Amygdala (tissue), 56 donors: ENCODE measurements at regions not wholly inside any gene's neighbourhood (a gene's known extent, or its start where the extent isn't known, plus 50 kb on each side); places are given as distances from the start of the nearest gene placed in this dataset.

Source experiments
- DNase-seq, 56 donors: peaks; one replicate each; lab custom pipeline; 2025; lab: John Stamatoyannopoulos, UW

DNA sequence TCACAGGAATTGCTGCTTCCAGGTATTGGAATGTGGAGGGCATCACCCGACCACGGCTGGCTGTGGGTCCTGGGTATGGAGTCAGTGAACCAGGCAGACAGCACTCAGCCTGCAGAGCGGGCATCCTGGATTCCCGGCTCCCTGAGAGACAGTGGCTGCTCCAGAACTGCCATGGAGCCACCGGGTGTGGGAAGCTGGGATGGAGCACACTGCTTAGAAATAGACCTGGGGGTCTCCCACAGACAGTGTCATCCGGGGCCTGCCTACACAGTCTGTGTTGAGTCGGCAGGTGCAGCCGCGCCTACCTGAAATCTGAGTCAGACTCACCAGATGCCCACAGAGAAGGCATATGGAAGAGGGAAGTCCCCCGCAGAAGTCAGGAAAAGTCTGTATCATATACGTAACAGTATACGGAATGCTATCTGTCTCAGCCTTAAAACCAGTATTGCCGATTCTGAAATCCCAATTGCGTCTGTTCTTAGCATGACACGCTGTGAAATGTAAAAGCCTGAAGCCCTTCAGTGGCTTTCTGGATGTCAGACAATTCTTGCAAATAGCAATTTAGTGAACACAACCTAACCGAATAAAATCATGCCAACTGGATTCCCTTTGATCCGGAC, 509.7 kb upstream of the MYT1L start:
- peak in 9 of 56 donors; percentile 13 to 48 (median 34) for DNase-seq

- DNase-seq, result peak in 12 of 56 donors; percentile 15 to 48 (median 33)
These were observed 508.9 kb upstream of the MYT1L start for GRCh38 chr2:2839782-2840531.

DNA sequence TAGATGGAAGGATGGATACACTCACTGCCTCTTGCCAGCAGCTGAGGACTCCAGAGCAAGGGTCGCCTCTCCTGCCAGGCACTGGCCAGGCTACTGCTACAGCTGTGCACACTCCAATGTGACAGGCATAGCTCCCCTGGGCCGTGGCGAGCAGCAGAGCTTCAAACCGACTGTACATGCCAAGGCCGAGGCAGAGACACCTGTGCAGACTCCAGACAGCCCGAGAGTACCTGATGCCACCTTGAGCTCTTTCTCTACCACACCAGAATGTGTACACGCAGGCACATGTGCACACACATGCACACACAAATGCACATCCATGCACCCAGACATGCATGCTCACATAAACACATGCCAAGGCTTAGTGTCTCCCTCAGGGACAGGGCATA, 508.3 kb upstream of the MYT1L start:
- no peak for DNase-seq

DNA sequence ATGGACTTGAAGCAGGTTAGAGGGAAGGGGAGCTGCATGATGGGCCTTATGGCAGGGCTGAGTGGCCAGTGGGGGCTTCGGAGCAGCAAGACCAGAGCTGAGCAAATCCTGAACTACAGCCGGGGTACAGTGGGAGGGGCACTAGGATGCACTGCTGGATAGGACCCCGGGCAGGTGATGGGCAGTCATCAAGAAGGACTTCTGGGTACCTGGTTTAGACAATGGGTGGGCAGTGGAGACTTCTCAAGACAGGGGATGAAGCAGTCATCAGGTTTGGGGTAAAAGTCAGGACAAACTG, 507.4 kb upstream of the MYT1L start:
- DNase-seq, result no peak

- DNase-seq, result no peak
These were observed 506.9 kb upstream of the MYT1L start for GRCh38 chr2:2837746-2838547.

DNA sequence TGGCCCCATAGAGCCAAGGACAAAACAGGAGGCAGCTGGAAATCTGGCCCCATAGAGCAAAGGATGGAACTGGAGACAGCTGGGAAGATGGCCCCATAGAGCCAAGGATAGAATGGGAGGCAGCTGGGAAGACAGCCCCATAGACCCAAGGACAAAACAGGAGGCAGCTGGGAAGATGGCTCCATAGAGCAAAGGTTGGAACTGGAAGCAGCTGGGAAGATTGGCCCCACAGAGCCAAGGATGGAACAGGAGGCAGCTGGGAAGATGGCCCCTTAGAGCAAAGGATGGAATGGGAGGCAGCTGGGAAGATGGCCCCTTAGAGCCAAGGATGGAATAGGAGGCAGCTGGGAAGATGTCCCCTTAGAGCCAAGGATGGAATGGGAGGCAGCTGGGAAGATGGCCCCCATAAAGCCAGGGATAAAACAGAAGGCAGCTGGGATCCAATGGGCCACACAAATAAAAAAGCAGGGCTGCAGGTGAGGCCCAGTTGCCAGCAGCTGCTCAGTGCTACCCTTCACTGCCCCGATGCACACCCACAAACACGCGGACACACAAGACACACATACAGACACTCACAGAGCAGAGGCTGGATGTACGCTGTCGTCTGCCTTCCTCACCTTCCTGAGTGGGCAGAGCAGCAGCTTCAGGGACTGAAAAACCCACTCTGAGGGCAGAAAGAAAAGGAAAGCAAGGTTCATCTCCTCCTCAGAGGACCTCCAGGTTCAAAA, 505.4 kb upstream of the MYT1L start:
- DNase-seq, result no peak

DNA sequence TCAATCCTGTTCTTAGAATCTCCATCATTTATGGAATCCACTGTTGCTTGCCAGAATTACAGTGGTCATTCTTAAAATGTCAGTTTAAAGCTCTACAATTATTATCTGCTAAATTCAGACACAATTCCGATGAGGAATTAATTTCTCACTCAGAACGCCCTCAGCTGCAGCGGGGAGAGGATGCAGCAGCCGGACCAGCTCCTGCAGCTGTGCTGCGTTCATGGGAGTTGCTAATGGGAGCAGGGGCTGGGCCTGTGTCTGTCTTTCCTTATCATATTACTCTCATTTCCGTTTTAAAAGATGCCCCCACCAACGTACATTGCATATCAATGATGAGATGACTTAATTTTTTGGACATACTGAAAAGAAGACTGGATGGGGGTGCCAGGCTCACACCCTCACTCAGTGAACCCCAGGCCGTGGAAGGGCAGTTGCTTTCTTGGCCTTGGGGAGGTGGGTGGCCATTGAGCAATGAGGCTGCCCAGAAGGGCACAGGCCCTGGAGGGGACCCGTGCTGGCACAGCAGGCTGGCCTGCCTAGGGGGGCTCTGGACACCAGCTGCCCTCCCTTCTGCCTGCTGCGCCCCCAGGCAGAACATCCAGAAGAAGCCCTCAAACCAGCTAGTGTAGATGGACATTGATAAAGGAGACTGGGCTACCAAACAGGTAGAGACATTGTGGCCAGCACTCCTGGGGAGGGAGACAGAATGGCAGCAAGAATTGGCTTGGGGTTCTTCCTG, 503.6 kb upstream of the MYT1L start:
- no peak for DNase-seq

- DNase-seq, result no peak
These were observed 503.0 kb upstream of the MYT1L start for GRCh38 chr2:2834105-2834504.

GRCh38 chr2:2832657-2833056, 501.6 kb upstream of the MYT1L start:
- no peak for DNase-seq

GRCh38 chr2:2831633-2832032, 500.6 kb upstream of the MYT1L start:
- DNase-seq, result no peak

GRCh38 chr2:2830576-2830975, 499.5 kb upstream of the MYT1L start:
- DNase-seq, result no peak

DNA sequence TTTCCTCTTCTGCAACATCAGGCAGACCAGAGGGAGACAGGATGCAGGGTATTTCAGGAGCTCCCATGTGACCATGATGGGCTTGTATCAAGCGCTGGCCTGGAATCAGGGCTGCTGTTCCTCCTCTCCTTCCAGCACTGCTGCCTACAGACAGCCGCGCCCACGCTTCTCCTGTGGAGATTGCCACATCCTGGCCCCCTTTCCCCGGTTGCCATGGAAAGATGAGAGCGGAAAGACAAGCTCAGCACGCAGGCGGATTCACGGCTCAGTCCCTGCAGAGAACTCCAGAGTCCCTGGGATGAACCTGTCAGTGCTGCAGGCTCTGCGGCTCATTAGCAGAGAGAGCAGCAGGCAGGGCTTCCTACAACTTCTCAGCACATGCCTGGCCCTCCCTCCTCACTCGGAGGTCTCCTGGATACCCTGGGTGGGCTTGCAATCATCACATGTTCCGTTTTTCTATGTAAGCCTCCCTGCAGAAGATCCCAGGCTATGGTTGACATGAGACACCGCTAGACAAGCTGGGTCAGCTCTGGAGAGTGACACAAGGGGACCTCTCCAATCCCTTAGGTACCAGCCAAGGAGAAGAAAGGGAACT, 497.8 kb upstream of the MYT1L start:
- DNase-seq, result peak in 45 of 56 donors; percentile 6 to 91 (median 60)

DNA sequence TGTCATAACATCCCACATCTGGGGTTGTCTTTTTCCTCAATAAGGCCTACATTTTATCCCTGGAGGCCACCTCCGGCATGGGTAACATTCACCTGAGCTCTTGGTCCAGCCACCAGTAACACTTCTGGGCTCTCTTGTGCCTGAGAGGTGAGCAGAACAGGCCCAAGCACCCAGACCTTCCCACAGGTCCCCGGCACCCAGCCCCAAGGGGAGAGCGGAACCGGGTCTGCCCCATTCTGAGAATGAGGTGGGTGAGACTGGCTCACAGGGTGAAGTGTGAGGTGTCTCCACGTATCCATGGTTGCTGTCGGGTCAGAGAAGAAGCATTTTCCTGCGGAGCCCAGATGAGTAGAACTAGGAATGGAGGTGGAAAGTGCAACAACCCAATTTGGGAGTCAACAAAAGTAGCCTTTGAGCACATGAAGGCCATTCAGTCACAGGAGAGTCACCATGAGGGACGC, 496.7 kb upstream of the MYT1L start:
- no peak for DNase-seq

DNA sequence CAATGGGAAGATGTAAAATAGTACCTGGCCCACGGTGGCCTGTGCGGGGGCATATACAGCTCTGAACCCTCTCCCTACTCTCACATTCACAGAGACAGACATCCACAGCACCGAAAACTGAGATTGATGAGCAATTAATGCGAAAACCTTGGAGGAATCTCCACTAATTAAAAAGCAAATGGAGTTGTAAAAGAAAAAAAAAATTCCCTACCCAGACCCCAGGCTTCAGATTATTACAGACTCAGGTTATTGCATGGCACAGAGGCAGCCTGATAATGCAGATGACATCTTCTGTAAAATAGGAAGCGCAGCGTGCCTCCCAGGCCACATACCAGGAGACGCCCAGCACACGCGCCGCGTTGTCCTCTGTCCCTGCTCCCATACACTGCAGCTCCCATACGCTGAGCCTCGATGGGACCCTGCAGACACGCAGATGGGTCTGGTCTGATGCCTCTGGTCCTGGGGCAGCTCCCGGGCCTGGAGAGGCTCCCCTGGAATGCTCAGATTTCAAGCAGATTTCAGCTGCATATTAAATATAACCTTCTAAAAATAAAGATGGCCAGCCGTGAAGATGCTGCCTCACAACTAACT, 496.1 kb upstream of the MYT1L start:
- DNase-seq, result no peak

- no peak for DNase-seq
These were observed 495.5 kb upstream of the MYT1L start for GRCh38 chr2:2826621-2827020.

DNA sequence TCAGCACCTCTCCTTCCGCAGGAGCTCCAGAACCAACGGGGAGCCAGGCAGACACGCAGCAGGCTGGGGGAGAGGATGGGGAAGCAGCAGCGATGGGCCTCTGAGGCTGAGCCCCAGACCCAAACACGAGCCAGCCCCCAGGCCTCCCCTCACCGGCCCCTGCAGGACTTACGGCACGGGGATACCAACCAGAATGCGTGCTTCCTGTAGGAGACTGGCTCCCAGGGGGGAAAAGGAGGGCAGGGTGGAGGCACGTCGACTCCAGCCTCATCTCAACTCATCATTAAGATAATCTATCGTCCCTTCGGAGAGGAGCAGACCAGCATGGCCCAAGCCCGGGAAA, 495.1 kb upstream of the MYT1L start:
- no peak for DNase-seq

DNA sequence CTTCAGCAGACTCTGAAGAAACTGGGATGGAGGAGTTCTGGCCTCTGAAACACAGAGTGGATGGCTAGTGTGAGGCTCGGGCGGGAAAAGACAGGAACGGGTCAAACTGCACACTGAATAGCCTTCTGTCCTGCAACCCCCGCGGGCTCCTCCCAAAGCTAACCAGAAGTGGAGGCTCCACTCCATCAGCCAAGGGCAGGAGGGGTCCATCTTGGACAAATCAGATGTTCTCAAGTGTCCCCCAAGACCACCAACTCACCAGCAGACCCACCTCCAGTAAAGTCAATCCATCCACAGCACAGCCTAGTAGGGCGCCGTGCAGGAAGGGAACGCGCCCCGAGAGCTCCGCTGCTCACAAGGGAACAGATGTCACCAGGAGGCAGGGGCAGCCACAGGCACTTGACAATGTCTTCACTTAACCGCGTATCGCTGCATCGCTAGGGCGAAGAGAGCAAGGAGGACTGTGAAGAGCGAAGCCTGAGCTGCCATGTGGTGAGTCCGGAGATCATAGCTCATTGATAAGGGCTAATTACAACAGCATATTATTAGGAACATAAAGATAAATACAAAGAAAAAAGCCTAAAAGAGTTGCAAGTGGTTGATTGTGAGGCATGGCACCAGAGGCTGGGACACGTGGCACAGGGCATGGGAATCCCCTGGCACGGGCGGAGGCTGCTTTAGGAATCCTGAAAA, 494.6 kb upstream of the MYT1L start:
- no peak for DNase-seq

DNA sequence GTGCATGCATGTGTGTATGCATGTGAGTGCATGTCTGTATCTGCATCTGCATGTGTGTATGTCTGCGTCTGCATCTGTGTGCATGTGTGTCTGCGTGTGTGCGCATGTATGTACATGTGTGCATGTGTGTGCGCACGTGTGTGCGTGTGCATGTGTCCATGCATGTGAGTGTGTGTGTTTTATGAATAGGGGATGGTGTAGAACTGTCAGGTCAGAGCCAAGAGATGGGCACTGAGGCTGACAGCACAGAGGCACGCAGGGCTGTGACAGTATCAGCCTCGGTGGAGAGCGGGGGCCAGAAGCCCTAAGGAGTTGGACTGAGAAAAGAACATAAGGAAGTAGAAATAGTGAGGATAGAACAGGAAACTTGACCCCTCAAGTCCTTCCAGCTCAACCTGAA, 494.0 kb upstream of the MYT1L start:
- no peak for DNase-seq

GRCh38 chr2:2824588-2824987, 493.5 kb upstream of the MYT1L start:
- DNase-seq, result no peak
